Endodermal cell (in vitro differentiated cells): ENCODE measurements at regions not wholly inside any gene's neighbourhood (a gene's known extent, or its start where the extent isn't known, plus 50 kb on each side); places are given as distances from the start of the nearest gene placed in this dataset.

Experiments used
- DNase-seq: peaks from one replicate; pipeline ENCODE4 v3.0.0-alpha.2; 2017
- H3K27ac ChIP-seq: 2 replicates; pipeline ENCODE4 v1.5.1; 2013; ENCODE audit warnings: mild to moderate bottlenecking, low read depth, low read length, moderate library complexity
- H3K27me3 ChIP-seq: 2 replicates; pipeline ENCODE4 v1.6.1; 2013; ENCODE audit warnings: mild to moderate bottlenecking, low read length, moderate library complexity; ENCODE audit not compliant: insufficient read depth, control insufficient read depth, poor library complexity, severe bottlenecking
- H3K36me3 ChIP-seq: 2 replicates; pipeline ENCODE4 v1.7.0; 2013; ENCODE audit warnings: mild to moderate bottlenecking, low read length, moderate library complexity; ENCODE audit not compliant: control insufficient read depth, insufficient read depth
- H3K4me1 ChIP-seq: one replicate; pipeline ENCODE4 v1.7.0; 2013; ENCODE audit warnings: low read length; ENCODE audit not compliant: control insufficient read depth, insufficient read depth
- H3K4me3 ChIP-seq: 2 replicates; pipeline ENCODE4 v1.5.1; 2013; ENCODE audit warnings: mild to moderate bottlenecking, low read length, moderate library complexity
- H3K9ac ChIP-seq: 2 replicates; pipeline ENCODE4 v1.6.1; 2013; ENCODE audit warnings: mild to moderate bottlenecking, low read length, moderate library complexity; ENCODE audit not compliant: poor library complexity, severe bottlenecking; ENCODE audit errors: extremely low read depth
- H3K9me3 ChIP-seq: 2 replicates; pipeline ENCODE4 v1.6.1; 2013; ENCODE audit warnings: mild to moderate bottlenecking, low read length, moderate library complexity; ENCODE audit not compliant: control insufficient read depth
- H3K27ac Mint-ChIP-seq: 2 replicates; pipeline ENCODE4 v1.8.0; 2020; ENCODE audit warnings: mixed read lengths
- H3K27me3 Mint-ChIP-seq: 2 replicates; pipeline ENCODE4 v1.8.0; 2021; ENCODE audit warnings: mild to moderate bottlenecking, mixed read lengths; ENCODE audit not compliant: insufficient read depth
- H3K36me3 Mint-ChIP-seq: 2 replicates; pipeline ENCODE4 v1.8.0; 2020; ENCODE audit warnings: low read depth, mixed read lengths
- H3K4me1 Mint-ChIP-seq: 2 replicates; pipeline ENCODE4 v1.8.0; 2020; ENCODE audit warnings: mixed read lengths
- H3K4me3 Mint-ChIP-seq: 2 replicates; pipeline ENCODE4 v1.8.0; 2020; ENCODE audit warnings: mild to moderate bottlenecking, moderate library complexity, mixed read lengths
- H3K9me3 Mint-ChIP-seq: 2 replicates; pipeline ENCODE4 v1.8.0; 2020; ENCODE audit warnings: mild to moderate bottlenecking, mixed read lengths
- CTCF ChIP-seq: fragments of 200-600 bp; sonication (generic); conservative IDR thresholded peaks from 2 replicates; pipeline ENCODE4 v1.5.0; 2021; ENCODE audit warnings: antibody characterized with exemption, mild to moderate bottlenecking
- WGBS, 2 experiments: methylation state at CpG; one replicate each; pipeline versions ENCODE4 v1.1.5 to v1.1.7; 2013; ENCODE audit warnings: missing lambda C conversion rate in 2 of 2, mixed read lengths in 1 of 2; ENCODE audit not compliant: insufficient coverage in 1 of 2, insufficient read length in 1 of 2; 5-methylcytosine and 5-hydroxymethylcytosine counted together

- Mint-ChIP-seq H3K4me1 (peaks cover 12% of the 10 kb centered on the region), H3K27ac (no peak overlapping the region), H3K27me3 (no peaks in the 10 kb centered on the region), H3K4me3 (no peak overlapping the region), H3K9me3 (no peaks in the 10 kb centered on the region), H3K36me3 (no peaks in the 10 kb centered on the region)
- H3K27me3 ChIP-seq, result no peaks in the 10 kb centered on the region
- H3K27ac ChIP-seq, result no peak overlapping the region
- WGBS, 2 experiments, result 95 to 97% methylated on average over 5 of the region's 5 CpGs
- no peak for TF ChIP-seq CTCF
- no peaks in the 10 kb centered on the region for H3K4me1 ChIP-seq
- no peak overlapping the region for H3K9ac ChIP-seq
- H3K9me3 ChIP-seq, result no peaks in the 10 kb centered on the region
- no peaks in the 10 kb centered on the region for H3K36me3 ChIP-seq
- no peak overlapping the region for H3K4me3 ChIP-seq
- DNase-seq, result no peak
Observed at GRCh38 chr16:6170022-6170421, 1072.4 kb upstream of the EEF2KMT start.

- H3K27ac ChIP-seq, result no peak overlapping the region
- H3K4me1 ChIP-seq, result no peaks in the 10 kb centered on the region
- no peak overlapping the region for H3K27ac Mint-ChIP-seq
- H3K4me1 Mint-ChIP-seq, result peaks cover 12% of the 10 kb centered on the region
- H3K9ac ChIP-seq, result no peak overlapping the region
- no peaks in the 10 kb centered on the region for H3K9me3 ChIP-seq
- no peak overlapping the region for H3K4me3 ChIP-seq
- no peaks in the 10 kb centered on the region for H3K9me3 Mint-ChIP-seq
- DNase-seq, result no peak
- no peaks in the 10 kb centered on the region for H3K27me3 ChIP-seq
- H3K4me3 Mint-ChIP-seq, result no peak overlapping the region
- H3K27me3 Mint-ChIP-seq, result no peaks in the 10 kb centered on the region
- WGBS, 2 experiments, result 83% methylated on average over 11 of the region's 11 CpGs
- H3K36me3 ChIP-seq, result no peaks in the 10 kb centered on the region
- no peaks in the 10 kb centered on the region for H3K36me3 Mint-ChIP-seq
- TF ChIP-seq CTCF, result peak; percentile 67
Observed at GRCh38 chr16:6165330-6165979, 1067.9 kb upstream of the EEF2KMT start.

DNA sequence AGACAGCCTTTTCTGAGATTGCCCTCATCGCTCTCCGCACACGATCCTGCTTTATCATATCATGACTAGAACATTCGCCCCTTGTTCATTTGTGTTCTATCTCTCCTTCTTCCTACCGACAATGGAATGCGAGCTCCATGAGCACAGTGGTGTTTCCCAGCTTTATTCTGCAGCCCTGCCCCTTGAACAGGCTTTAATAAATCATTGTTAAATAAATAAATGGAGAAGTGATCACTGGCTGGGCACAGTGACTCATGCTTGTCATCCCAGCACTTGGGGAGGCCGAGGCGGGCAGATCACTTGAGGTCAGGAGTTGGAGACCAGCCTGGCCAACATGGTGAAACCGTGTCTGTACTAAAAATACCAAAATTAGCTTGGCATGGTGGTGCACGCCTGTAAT lies 1063.3 kb upstream of the EEF2KMT start:
- Histone ChIP-seq H3K4me1 (no peaks in the 10 kb centered on the region), H3K4me3 (no peak overlapping the region), H3K9ac (no peak overlapping the region), H3K27ac (no peak overlapping the region), H3K36me3 (no peaks in the 10 kb centered on the region), H3K9me3 (no peaks in the 10 kb centered on the region), H3K27me3 (no peaks in the 10 kb centered on the region)
- no peaks in the 10 kb centered on the region for H3K9me3 Mint-ChIP-seq
- H3K4me3 Mint-ChIP-seq, result no peak overlapping the region
- H3K27me3 Mint-ChIP-seq, result no peaks in the 10 kb centered on the region
- H3K36me3 Mint-ChIP-seq, result no peaks in the 10 kb centered on the region
- H3K4me1 Mint-ChIP-seq, result peaks cover 5% of the 10 kb centered on the region
- no peak for TF ChIP-seq CTCF
- 89 to 93% methylated on average over 6 to 10 of the region's 10 CpGs for WGBS, 2 experiments
- H3K27ac Mint-ChIP-seq, result no peak overlapping the region
- DNase-seq, result no peak
